GM13977 (cell line): ENCODE measurements at regions not wholly inside any gene's neighbourhood (a gene's known extent, or its start where the extent isn't known, plus 50 kb on each side); places are given as distances from the start of the nearest gene placed in this dataset.

Source experiments
- DNase-seq: peaks from one replicate; pipeline ENCODE4 v3.0.0; 2012; ENCODE audit warnings: low spot score
- CTCF ChIP-seq: IDR thresholded peaks from 2 replicates; pipeline ENCODE4 v1.5.1; 2012; ENCODE audit warnings: mild to moderate bottlenecking, control low read depth; ENCODE audit not compliant: insufficient read depth; ENCODE audit errors: extremely low read depth, missing control alignments
- in situ Hi-C: fragments of 300-500 bp; cut with MboI; formaldehyde crosslinking; loops from one replicate; pipeline ENCODE4 v1.12.0; 2022; ENCODE audit warnings: low sequenced_read_pairs, low pct_unique_long_range_greater_than_20kb, mixed read lengths, inconsistent platforms; ENCODE audit not compliant: unreplicated experiment

GRCh38 chr5:158070859-158071258 is 211.9 kb upstream of the CLINT1 start:
- no peak for DNase-seq
- no peak for TF ChIP-seq CTCF
- in situ Hi-C loops: no loop called here

GRCh38 chr5:158069838-158070237 is 210.9 kb upstream of the CLINT1 start:
- DNase-seq: no peak
- in situ Hi-C loops: no loop called here
- no peak for TF ChIP-seq CTCF

GRCh38 chr5:158068964-158069363 is 210.0 kb upstream of the CLINT1 start:
- no peak for TF ChIP-seq CTCF
- no peak for DNase-seq
- in situ Hi-C loops: no loop called here

- TF ChIP-seq CTCF: no peak
- in situ Hi-C loops: no loop called here
- no peak for DNase-seq
These were observed 207.1 kb upstream of the CLINT1 start for GRCh38 chr5:158066076-158066475.

- TF ChIP-seq CTCF: no peak
- in situ Hi-C loops: no loop called here
- DNase-seq: no peak
These were observed 205.6 kb upstream of the CLINT1 start for GRCh38 chr5:158064334-158065123.

- DNase-seq: no peak
- in situ Hi-C loops: no loop called here
- TF ChIP-seq CTCF: no peak
These were observed 204.1 kb upstream of the CLINT1 start for GRCh38 chr5:158063052-158063451.
